HEK293 (cell line): ENCODE measurements at regions not wholly inside any gene's neighbourhood (a gene's known extent, or its start where the extent isn't known, plus 50 kb on each side); places are given as distances from the start of the nearest gene placed in this dataset.

Experiments
- ZNF274 ChIP-seq, 2 experiments: fragments of 200-500 bp in 1 of 2; fragments of 450-650 bp in 1 of 2; sonication (Bioruptor generic) in 1 of 2; formaldehyde crosslinking in 1 of 2; IDR thresholded peaks; 2 replicates each; pipeline versions ENCODE4 v1.5.1 to v1.6.1; 2014 to 2016; ENCODE audit warnings: borderline replicate concordance in 1 of 2, inconsistent platforms in 1 of 2, low read length in 1 of 2, missing biosample characterization in 1 of 2, missing genetic modification characterization in 1 of 2
- ZNF416 ChIP-seq: fragments of 450-650 bp; formaldehyde crosslinking; IDR thresholded peaks from 2 replicates; pipeline ENCODE4 v1.5.1; 2016; ENCODE audit warnings: missing biosample characterization, missing genetic modification characterization
- ZNF501 ChIP-seq: fragments of 450-650 bp; formaldehyde crosslinking; IDR thresholded peaks from 2 replicates; pipeline ENCODE4 v1.5.1; 2016; ENCODE audit warnings: missing biosample characterization, missing genetic modification characterization
- ZNF561 ChIP-seq: fragments of 450-650 bp; IDR thresholded peaks from 2 replicates; pipeline ENCODE4 v1.5.1; 2018; ENCODE audit warnings: missing biosample characterization, missing genetic modification characterization, borderline replicate concordance
- ZNF777 ChIP-seq: fragments of 450-650 bp; formaldehyde crosslinking; IDR thresholded peaks from 2 replicates; pipeline ENCODE4 v1.5.1; 2017; ENCODE audit warnings: missing biosample characterization, missing genetic modification characterization, borderline replicate concordance
- TF ChIP-seq, protein P1 (sequence below): fragments of 450-650 bp; formaldehyde crosslinking; IDR thresholded peaks from 2 replicates; pipeline ENCODE4 v1.5.1; 2016; ENCODE audit warnings: missing biosample characterization, missing genetic modification characterization
- TF ChIP-seq, protein P2 (sequence below): fragments of 450-650 bp; formaldehyde crosslinking; IDR thresholded peaks from 2 replicates; pipeline ENCODE4 v1.5.1; 2016; ENCODE audit warnings: missing biosample characterization, missing genetic modification characterization

DNA sequence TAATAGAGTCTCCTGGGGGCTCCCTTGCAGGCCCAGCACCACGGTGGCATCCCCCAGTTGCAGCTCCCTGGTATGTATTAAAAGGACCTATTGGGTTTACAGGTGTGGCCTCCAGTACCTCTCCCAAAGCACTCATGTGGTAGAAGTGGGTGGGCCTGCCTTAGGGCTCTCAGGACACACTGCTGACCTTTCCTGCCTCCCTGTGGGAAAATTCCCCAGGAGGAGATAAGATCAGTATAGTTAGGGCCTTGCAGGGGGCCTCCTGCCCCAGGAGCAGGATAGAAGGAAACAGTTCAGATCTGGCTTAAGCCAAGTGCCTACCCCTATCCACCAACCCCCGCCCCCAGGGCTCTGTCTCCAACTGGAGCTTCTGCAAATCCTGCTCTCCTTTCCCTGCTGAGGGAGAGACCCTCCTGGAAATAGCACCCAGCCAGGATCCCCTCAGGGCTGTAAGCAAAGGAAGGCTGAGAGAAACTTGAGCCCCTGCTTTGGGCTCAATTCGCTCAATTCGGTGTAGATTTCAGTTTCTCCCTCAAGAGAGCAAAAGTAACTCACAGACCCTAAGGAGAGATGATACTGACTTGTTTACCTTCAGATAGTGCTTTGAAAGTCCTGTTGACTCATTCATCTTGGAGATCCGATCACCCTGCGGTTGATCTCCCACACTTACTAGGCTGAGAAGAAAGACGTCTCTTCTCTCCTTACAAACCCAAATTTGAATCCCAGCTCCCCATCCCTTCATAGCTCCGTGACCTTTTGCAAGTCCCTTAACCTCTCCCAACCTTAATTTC is 130.6 kb downstream of the WDR11 start:
- TF ChIP-seq, protein P1, sequence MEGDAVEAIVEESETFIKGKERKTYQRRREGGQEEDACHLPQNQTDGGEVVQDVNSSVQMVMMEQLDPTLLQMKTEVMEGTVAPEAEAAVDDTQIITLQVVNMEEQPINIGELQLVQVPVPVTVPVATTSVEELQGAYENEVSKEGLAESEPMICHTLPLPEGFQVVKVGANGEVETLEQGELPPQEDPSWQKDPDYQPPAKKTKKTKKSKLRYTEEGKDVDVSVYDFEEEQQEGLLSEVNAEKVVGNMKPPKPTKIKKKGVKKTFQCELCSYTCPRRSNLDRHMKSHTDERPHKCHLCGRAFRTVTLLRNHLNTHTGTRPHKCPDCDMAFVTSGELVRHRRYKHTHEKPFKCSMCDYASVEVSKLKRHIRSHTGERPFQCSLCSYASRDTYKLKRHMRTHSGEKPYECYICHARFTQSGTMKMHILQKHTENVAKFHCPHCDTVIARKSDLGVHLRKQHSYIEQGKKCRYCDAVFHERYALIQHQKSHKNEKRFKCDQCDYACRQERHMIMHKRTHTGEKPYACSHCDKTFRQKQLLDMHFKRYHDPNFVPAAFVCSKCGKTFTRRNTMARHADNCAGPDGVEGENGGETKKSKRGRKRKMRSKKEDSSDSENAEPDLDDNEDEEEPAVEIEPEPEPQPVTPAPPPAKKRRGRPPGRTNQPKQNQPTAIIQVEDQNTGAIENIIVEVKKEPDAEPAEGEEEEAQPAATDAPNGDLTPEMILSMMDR (tag by site-specific recombination) = no peak
- no peak for TF ChIP-seq ZNF561 (tag by site-specific recombination)
- TF ChIP-seq ZNF777 = no peak
- TF ChIP-seq ZNF274 (IDR thresholded peaks at IDR 0.05; ENCODE audit: low read length) = no peak
- no peak for TF ChIP-seq ZNF274 (tag by site-specific recombination; IDR thresholded peaks at IDR 0.05; ENCODE audit: borderline replicate concordance)
- TF ChIP-seq ZNF501 (tag by site-specific recombination) = no peak
- TF ChIP-seq ZNF416 (tag by site-specific recombination) = no peak
- TF ChIP-seq, protein P2, sequence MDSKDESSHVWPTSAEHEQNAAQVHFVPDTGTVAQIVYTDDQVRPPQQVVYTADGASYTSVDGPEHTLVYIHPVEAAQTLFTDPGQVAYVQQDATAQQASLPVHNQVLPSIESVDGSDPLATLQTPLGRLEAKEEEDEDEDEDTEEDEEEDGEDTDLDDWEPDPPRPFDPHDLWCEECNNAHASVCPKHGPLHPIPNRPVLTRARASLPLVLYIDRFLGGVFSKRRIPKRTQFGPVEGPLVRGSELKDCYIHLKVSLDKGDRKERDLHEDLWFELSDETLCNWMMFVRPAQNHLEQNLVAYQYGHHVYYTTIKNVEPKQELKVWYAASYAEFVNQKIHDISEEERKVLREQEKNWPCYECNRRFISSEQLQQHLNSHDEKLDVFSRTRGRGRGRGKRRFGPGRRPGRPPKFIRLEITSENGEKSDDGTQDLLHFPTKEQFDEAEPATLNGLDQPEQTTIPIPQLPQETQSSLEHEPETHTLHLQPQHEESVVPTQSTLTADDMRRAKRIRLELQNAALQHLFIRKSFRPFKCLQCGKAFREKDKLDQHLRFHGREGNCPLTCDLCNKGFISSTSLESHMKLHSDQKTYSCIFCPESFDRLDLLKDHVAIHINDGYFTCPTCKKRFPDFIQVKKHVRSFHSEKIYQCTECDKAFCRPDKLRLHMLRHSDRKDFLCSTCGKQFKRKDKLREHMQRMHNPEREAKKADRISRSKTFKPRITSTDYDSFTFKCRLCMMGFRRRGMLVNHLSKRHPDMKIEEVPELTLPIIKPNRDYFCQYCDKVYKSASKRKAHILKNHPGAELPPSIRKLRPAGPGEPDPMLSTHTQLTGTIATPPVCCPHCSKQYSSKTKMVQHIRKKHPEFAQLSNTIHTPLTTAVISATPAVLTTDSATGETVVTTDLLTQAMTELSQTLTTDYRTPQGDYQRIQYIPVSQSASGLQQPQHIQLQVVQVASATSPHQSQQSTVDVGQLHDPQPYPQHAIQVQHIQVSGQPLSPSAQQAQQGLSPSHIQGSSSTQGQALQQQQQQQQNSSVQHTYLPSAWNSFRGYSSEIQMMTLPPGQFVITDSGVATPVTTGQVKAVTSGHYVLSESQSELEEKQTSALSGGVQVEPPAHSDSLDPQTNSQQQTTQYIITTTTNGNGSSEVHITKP (tag by site-specific recombination) = no peak; the same call in 1 of the 2 replicates
